Osteoblast (primary cell): ENCODE measurements at regions not wholly inside any gene's neighbourhood (a gene's known extent, or its start where the extent isn't known, plus 50 kb on each side); places are given as distances from the start of the nearest gene placed in this dataset.
"Not testable (repeated sequence)": the region's sequence is repeated elsewhere in the genome, so short reads cannot be mapped to it uniquely, and the experiment has no call there.

ENCODE experiments used
- DNase-seq: peaks from one replicate; pipeline ENCODE4 v3.0.0; 2011; ENCODE audit warnings: low spot score, mixed read lengths; ENCODE audit not compliant: insufficient read length; ENCODE audit errors: missing footprints
- H2AFZ ChIP-seq: 2 replicates; pipeline ENCODE4 v1.6.0; 2011; ENCODE audit warnings: mild to moderate bottlenecking, low read length
- H3K27ac ChIP-seq: 2 replicates; pipeline ENCODE4 v1.5.1; 2011; ENCODE audit warnings: mild to moderate bottlenecking, low read depth, low read length, moderate library complexity
- H3K27me3 ChIP-seq: 2 replicates; pipeline ENCODE4 v1.6.0; 2012; ENCODE audit warnings: mild to moderate bottlenecking, control low read depth, inconsistent platforms, low read length, moderate library complexity; ENCODE audit not compliant: insufficient read depth
- H3K36me3 ChIP-seq: 2 replicates; pipeline ENCODE4 v1.5.1; 2011; ENCODE audit warnings: mild to moderate bottlenecking, low read length, control low read depth, moderate library complexity; ENCODE audit not compliant: insufficient read depth
- H3K4me1 ChIP-seq: 2 replicates; pipeline ENCODE4 v1.5.1; 2011; ENCODE audit warnings: mild to moderate bottlenecking, low read length, control low read depth, moderate library complexity; ENCODE audit not compliant: insufficient read depth
- H3K4me2 ChIP-seq: 2 replicates; pipeline ENCODE4 v1.6.0; 2011; ENCODE audit warnings: mild to moderate bottlenecking, low read length; ENCODE audit not compliant: insufficient read depth
- H3K4me3 ChIP-seq: fragments of 200-600 bp; sonication (generic); 3 replicates; pipeline ENCODE4 v1.5.1; 2012; ENCODE audit warnings: mild to moderate bottlenecking, low read length, inconsistent platforms; ENCODE audit not compliant: insufficient read depth
- H3K79me2 ChIP-seq: 2 replicates; pipeline ENCODE4 v1.6.0; 2012; ENCODE audit warnings: mild to moderate bottlenecking, low read length, control low read depth, inconsistent platforms; ENCODE audit not compliant: insufficient read depth
- H3K9me3 ChIP-seq: 2 replicates; pipeline ENCODE4 v1.5.1; 2011; ENCODE audit warnings: low read depth, low read length, control low read depth
- H4K20me1 ChIP-seq: 2 replicates; pipeline ENCODE4 v1.6.0; 2012; ENCODE audit warnings: mild to moderate bottlenecking, low read length, control low read depth; ENCODE audit not compliant: insufficient read depth
- CTCF ChIP-seq: IDR thresholded peaks from 2 replicates; pipeline ENCODE4 v1.5.1; 2011; ENCODE audit warnings: mild to moderate bottlenecking, low read depth, low read length, moderate library complexity; ENCODE audit errors: extremely low read depth

DNA sequence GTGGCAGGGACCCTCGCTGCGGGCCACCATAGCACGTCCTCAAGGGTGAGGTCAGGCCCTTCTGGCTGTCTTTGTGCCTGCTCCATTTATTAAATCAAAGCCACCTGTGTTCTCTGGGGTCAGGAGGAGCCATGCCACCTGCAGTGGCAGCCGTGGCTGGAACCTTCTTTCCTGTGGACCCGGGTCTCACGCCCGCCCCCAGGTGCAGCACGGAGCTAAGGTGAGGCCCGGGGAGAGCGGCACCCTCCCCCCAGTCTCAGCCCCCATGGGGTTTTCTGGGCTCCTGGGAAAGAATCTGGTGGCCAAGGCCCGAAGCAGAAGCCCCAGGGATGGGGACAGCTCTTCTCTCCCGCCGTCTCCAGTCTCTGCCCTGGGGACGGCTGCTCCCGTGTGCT lies 195.4 kb downstream of the LAT start:
- not testable (repeated sequence) for H2AFZ ChIP-seq

DNA sequence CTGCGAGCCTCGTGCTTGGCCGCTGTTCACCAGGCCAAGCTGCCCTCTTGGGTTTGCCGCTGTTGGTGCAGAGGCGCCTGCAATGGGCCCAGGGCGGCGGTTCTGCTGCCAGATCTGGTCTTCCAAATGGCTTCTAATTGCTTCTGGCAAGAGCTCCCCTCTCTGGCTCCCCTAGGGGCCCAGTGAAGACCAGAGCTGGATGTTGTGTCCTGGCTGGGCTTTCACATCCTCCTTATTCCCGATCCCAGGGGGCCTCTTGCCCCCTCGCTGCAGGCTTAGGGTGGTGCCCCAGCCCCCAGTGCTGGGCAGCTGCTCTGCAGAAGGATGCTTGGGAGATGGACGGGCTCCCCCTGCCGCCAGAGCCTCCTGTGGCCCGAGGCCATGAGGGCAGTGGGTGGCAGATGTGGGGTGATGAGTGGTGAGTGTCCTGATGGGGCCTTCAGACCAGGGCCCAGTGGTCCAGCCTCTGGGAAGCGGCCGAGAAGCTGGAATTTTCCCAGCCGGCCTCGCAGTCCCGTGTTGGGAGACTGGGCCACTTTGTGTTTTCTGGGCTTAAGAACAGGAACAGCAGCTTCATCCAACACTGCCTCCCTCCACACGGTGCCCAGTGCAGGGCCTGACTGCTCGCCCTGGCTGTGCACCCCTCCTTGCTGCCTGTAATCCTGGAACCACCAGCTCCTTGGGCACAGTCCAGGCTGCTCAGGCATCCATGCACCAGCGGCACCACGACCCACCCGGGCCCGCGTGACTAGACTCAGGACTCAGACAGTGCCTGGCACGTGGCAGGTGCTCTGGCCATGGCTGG lies 194.8 kb downstream of the LAT start:
- H3K27me3 ChIP-seq, H3K79me2 ChIP-seq, H4K20me1 ChIP-seq, H2AFZ ChIP-seq, H3K36me3 ChIP-seq, H3K9me3 ChIP-seq, H3K27ac ChIP-seq, H3K4me2 ChIP-seq, H3K4me1 ChIP-seq, H3K4me3 ChIP-seq: not testable (repeated sequence)
- peak; percentile 23 for TF ChIP-seq CTCF
- peak; percentile 74 for DNase-seq

More for the DNA sequence above, 195.4 kb downstream of the LAT start:
- H3K4me1 ChIP-seq, H3K27ac ChIP-seq, H3K9me3 ChIP-seq, H3K4me3 ChIP-seq, H4K20me1 ChIP-seq, H3K4me2 ChIP-seq, H3K36me3 ChIP-seq, H3K27me3 ChIP-seq, DNase-seq, H3K79me2 ChIP-seq: not testable (repeated sequence)

DNA sequence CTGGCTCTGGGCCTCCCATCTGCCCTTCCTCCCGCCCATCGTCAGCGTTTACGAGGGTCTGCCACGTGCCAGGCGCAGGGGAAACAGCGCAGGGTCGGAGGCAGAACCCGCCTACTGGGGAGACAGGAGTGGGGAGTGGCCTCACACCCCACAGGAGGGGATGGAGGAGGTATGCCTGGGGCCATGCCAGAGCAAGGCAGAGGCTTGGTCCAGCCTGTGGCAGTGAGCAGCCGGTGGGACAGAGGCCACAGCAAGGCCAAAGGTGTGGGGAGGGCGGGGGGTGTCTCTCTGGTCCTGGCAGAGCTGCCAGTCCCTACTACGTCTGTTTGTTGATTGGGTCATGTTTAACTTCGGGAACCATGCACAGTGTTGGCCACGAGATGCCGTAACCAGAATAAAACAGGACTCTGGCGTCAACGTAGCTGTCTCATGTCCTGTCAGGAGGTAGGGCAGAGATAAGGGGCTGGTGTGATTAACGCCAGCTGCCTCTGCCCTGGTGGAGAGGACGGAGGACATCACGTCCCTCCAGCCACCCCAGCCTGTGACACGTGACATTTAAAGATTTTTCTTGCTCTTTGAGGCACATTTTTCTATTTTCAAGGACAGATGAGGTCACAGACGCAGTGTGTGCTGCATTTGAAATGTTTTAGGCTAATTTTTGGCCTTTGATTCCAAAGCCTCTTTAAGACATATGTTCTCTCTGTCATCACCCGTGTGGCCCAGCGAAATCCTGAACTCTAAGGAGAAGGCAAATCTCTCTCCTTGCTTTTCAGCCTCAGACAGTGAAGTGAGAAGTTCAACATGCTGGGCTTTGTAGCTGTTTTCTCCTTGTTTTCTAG lies 193.3 kb downstream of the LAT start:
- H3K79me2 ChIP-seq, H3K9me3 ChIP-seq, H4K20me1 ChIP-seq, H3K4me3 ChIP-seq, H3K4me2 ChIP-seq, H3K36me3 ChIP-seq, H3K4me1 ChIP-seq, H3K27me3 ChIP-seq, H2AFZ ChIP-seq, H3K27ac ChIP-seq: not testable (repeated sequence)
- DNase-seq = peak; percentile 35

DNA sequence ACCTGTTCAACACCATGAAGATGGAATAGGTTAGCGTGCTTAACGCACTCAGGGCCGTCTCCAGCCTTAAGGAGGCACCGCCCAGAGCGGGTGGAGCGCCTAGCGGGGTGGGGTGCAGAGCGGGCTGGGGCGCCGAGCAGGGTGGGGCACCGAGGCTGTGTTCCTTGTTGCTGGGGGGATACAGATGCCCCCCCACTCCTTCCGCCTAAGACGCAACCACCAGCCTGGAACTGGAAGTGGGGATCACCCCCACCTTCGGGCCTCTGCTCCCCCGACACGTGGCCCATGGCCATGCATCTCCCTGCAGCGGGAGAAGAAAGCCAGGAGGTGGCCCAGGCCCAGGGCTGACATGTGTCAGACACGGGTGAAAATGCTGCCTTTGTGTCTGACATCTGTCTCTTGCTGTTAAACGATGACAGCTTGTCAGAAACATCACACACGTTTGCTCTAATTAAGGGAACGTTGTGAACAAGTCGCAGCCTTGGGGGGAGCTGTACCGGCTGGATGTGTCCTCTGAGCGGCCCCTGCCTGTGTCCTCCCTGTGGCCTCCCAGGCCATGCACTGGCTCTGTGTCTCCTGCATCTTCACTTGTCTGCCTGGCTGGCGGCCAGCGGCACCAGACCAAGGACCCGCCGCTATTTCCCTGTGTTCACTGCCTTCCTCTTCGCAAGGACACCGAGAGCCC lies 192.5 kb downstream of the LAT start:
- not testable (repeated sequence) for H3K36me3 ChIP-seq, H3K27me3 ChIP-seq, H3K4me3 ChIP-seq, DNase-seq, H4K20me1 ChIP-seq, H3K4me1 ChIP-seq, H3K79me2 ChIP-seq, H3K4me2 ChIP-seq, H3K27ac ChIP-seq, H3K9me3 ChIP-seq, H2AFZ ChIP-seq

DNA sequence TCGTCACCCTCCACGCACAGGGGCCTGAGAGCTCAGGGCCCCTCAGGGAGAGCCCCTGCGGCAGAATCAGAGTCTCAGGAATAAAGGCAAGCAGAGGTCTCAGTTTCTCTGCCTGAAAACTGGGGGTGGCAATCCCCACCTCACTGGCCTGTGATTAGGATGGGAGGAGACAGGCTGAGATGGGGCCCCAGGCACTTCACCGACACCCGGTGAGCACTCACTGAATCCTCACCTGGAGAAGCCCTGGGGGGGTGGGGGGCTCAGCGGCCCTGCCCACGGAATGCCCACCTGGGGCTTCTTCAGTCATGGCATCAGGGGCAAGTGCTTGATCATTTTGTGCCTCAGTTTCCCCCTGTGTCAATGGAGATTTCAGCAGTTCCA lies 192.0 kb downstream of the LAT start:
- not testable (repeated sequence) for H3K4me1 ChIP-seq

DNA sequence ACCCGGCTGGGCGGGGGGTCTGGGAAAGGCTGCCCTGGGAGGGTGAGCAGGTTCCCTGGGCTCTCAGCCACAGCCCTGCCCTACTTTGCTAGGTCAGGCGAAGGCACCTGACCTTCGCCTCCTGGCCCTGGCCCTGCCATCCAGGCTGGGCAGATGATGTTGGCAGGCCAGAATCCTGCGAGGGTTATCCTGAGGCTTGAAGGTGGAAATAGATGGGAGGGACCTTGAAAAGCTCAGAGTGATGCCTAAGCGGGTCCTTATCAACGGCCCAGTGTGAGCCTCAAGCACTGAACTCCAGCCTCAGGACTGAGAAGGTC lies 191.3 kb downstream of the LAT start:
- H3K36me3 ChIP-seq, H3K79me2 ChIP-seq, H3K9me3 ChIP-seq, H3K27me3 ChIP-seq, H3K4me2 ChIP-seq, DNase-seq, H3K4me1 ChIP-seq, H4K20me1 ChIP-seq, H3K27ac ChIP-seq, H3K4me3 ChIP-seq, H2AFZ ChIP-seq: not testable (repeated sequence)

More for the DNA sequence above, 192.0 kb downstream of the LAT start:
- not testable (repeated sequence) for H3K4me3 ChIP-seq, H3K4me2 ChIP-seq, H3K79me2 ChIP-seq, H3K36me3 ChIP-seq, H4K20me1 ChIP-seq, H3K27ac ChIP-seq, H3K27me3 ChIP-seq, H2AFZ ChIP-seq, DNase-seq, H3K9me3 ChIP-seq

GRCh38 chr16:29175411-29176153 lies 190.7 kb downstream of the LAT start:
- peak; percentile 34 for DNase-seq
- not testable (repeated sequence) for H4K20me1 ChIP-seq, H3K4me2 ChIP-seq, H3K4me1 ChIP-seq, H3K9me3 ChIP-seq, H3K79me2 ChIP-seq, H2AFZ ChIP-seq, H3K4me3 ChIP-seq, H3K27ac ChIP-seq, H3K36me3 ChIP-seq, H3K27me3 ChIP-seq
